IMR-90 (cell line): ENCODE measurements at regions not wholly inside any gene's neighbourhood (a gene's known extent, or its start where the extent isn't known, plus 50 kb on each side); places are given as distances from the start of the nearest gene placed in this dataset.

ENCODE experiments used
- CHD1 ChIP-seq: IDR thresholded peaks from 2 replicates; pipeline ENCODE4 v1.6.1; 2012; ENCODE audit warnings: low read depth, low read length, improper control_type of control experiment
- FOS ChIP-seq: fragments of 150-350 bp; IDR thresholded peaks from 2 replicates; pipeline ENCODE4 v1.6.1; 2016; ENCODE audit warnings: low read depth, low read length
- MAFK ChIP-seq: IDR thresholded peaks from 2 replicates; pipeline ENCODE4 v1.6.1; 2012; ENCODE audit warnings: low read depth, low read length, improper control_type of control experiment
- MAZ ChIP-seq: IDR thresholded peaks from 2 replicates; pipeline ENCODE4 v1.6.1; 2012; ENCODE audit warnings: low read depth, mild to moderate bottlenecking, low read length, improper control_type of control experiment, moderate library complexity, borderline replicate concordance
- MXI1 ChIP-seq: IDR thresholded peaks from 2 replicates; pipeline ENCODE4 v1.6.1; 2012; ENCODE audit warnings: low read depth, mild to moderate bottlenecking, low read length, moderate library complexity, borderline replicate concordance
- POLR2A ChIP-seq: IDR thresholded peaks from 2 replicates; pipeline ENCODE4 v1.6.1; 2012; ENCODE audit warnings: mild to moderate bottlenecking, low read depth, low read length
- RCOR1 ChIP-seq: IDR thresholded peaks from 2 replicates; pipeline ENCODE4 v1.6.1; 2012; ENCODE audit warnings: mild to moderate bottlenecking, low read length, improper control_type of control experiment; ENCODE audit not compliant: insufficient replicate concordance
- TF ChIP-seq, protein P1 (sequence below): fragments of 150-350 bp; IDR thresholded peaks from 2 replicates; pipeline ENCODE4 v1.6.1; 2016; ENCODE audit warnings: low read depth, mild to moderate bottlenecking, low read length, moderate library complexity, borderline replicate concordance

DNA sequence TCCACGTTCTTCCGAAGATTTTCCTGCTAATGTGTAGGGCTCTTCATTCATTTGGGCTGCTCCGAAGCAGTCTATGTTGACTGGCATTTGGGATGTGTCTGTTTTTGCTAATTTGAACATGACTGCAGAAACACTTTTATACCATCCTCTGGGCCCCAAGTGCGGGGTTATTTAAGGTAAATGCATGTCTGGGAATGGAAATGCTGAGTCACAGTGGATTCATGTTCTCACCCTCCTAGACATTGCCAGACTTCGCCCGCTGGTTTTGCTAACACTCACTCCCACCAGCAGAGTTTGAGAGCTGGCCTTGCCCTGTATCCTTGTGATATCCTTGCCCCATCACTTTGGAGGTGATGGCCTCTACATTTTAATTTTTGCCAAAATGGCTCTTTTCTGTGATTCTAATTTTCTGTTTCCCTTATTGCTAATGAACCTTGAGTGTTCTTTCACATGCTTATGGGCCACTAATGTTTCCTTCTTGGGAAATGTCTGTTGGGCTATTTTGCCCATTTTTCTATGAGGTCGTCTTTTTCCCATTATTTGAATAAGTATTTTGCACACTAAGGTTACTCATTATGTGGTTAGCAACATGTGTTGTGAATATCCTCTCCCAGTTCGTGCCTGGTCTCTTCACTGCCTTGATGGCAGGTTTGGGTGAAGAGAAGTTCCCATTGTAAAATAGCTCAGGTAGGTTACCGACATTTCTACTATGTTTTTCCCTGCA lies 204.1 kb downstream of the GLI2 start (continued):
- TF ChIP-seq, protein P1, sequence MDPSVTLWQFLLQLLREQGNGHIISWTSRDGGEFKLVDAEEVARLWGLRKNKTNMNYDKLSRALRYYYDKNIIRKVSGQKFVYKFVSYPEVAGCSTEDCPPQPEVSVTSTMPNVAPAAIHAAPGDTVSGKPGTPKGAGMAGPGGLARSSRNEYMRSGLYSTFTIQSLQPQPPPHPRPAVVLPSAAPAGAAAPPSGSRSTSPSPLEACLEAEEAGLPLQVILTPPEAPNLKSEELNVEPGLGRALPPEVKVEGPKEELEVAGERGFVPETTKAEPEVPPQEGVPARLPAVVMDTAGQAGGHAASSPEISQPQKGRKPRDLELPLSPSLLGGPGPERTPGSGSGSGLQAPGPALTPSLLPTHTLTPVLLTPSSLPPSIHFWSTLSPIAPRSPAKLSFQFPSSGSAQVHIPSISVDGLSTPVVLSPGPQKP = no peak
- peak; percentile 84 for TF ChIP-seq MAFK
- no peak for TF ChIP-seq CHD1
- no peak for TF ChIP-seq RCOR1
- TF ChIP-seq FOS = peak; percentile 90
- TF ChIP-seq POLR2A = no peak
- TF ChIP-seq MAZ = 0 out of 2 replicates have a peak, but pooled peaks have one; percentile 17
- no peak for TF ChIP-seq MXI1
